Neuronal stem cell (in vitro differentiated cells): ENCODE measurements at regions not wholly inside any gene's neighbourhood (a gene's known extent, or its start where the extent isn't known, plus 50 kb on each side); places are given as distances from the start of the nearest gene placed in this dataset.
A peak's percentile ranks its signal among the peaks of the same experiment; 100 is the strongest.

ENCODE experiments used
- DNase-seq: peaks from one replicate; pipeline ENCODE4 v3.0.0-alpha.2; 2013; ENCODE audit warnings: low spot score
- H2AFZ ChIP-seq: one replicate; pipeline ENCODE4 v1.6.1; 2013; ENCODE audit warnings: mild to moderate bottlenecking, low read length, inconsistent platforms
- H2AK5ac ChIP-seq: 2 replicates; pipeline ENCODE4 v1.6.1; 2013; ENCODE audit warnings: low read depth, mild to moderate bottlenecking, inconsistent platforms, low read length, moderate library complexity, mixed read lengths
- H2BK120ac ChIP-seq: 2 replicates; pipeline ENCODE4 v1.6.1; 2013; ENCODE audit warnings: low read depth, mild to moderate bottlenecking, inconsistent platforms, low read length, moderate library complexity, mixed read lengths
- H2BK12ac ChIP-seq: one replicate; pipeline ENCODE4 v1.6.1; 2013; ENCODE audit warnings: low read length, inconsistent platforms
- H2BK15ac ChIP-seq: 2 replicates; pipeline ENCODE4 v1.6.1; 2013; ENCODE audit warnings: mild to moderate bottlenecking, low read length, inconsistent platforms, mixed read lengths
- H2BK5ac ChIP-seq: one replicate; pipeline ENCODE4 v1.6.1; 2013; ENCODE audit warnings: inconsistent platforms, mild to moderate bottlenecking, low read length, moderate library complexity
- H3K14ac ChIP-seq: one replicate; pipeline ENCODE4 v1.6.1; 2013; ENCODE audit warnings: low read length, inconsistent platforms
- H3K18ac ChIP-seq: 2 replicates; pipeline ENCODE4 v1.6.1; 2013; ENCODE audit warnings: low read length, inconsistent platforms
- H3K23ac ChIP-seq: 2 replicates; pipeline ENCODE4 v1.6.1; 2013; ENCODE audit warnings: low read depth, mild to moderate bottlenecking, mixed read lengths, low read length, inconsistent platforms; ENCODE audit not compliant: poor library complexity
- H3K27ac ChIP-seq: replicated peaks from 3 replicates; pipeline ENCODE4 v1.5.1; 2013; ENCODE audit warnings: low read length, inconsistent platforms
- H3K27me3 ChIP-seq, 3 experiments: 2 replicates each; pipeline ENCODE4 v1.6.1; 2013; ENCODE audit warnings: low read length in 3 of 3, mild to moderate bottlenecking in 2 of 3, inconsistent platforms in 1 of 3, low read depth in 1 of 3, mixed read lengths in 1 of 3, moderate library complexity in 1 of 3; ENCODE audit not compliant: control insufficient read depth in 3 of 3, insufficient read depth in 3 of 3
- H3K36me3 ChIP-seq, 2 donors: replicated peaks in 1 of 2; 2 replicates each; pipeline ENCODE4 v1.6.1; 2013; ENCODE audit warnings: low read length in 2 of 2; ENCODE audit not compliant: control insufficient read depth in 2 of 2, insufficient read depth in 2 of 2
- H3K4ac ChIP-seq: 2 replicates; pipeline ENCODE4 v1.6.1; 2013; ENCODE audit warnings: inconsistent platforms, mild to moderate bottlenecking, low read length, moderate library complexity
- H3K4me1 ChIP-seq, 2 donors: 1 replicate in 1 of 2; 2 replicates in 1 of 2; pipeline ENCODE4 v1.6.1; 2013; ENCODE audit warnings: low read length in 2 of 2, low read depth in 1 of 2; ENCODE audit not compliant: control insufficient read depth in 2 of 2, insufficient read depth in 1 of 2
- H3K4me2 ChIP-seq: one replicate; pipeline ENCODE4 v1.6.1; 2013; ENCODE audit warnings: mild to moderate bottlenecking, low read length, inconsistent platforms; ENCODE audit not compliant: insufficient read depth, poor library complexity, severe bottlenecking
- H3K4me3 ChIP-seq, 2 donors: 2 replicates each; pipeline ENCODE4 v1.5.1; 2013; ENCODE audit warnings: low read length in 2 of 2, mild to moderate bottlenecking in 2 of 2, inconsistent platforms in 1 of 2, moderate library complexity in 1 of 2
- H3K79me1 ChIP-seq: one replicate; pipeline ENCODE4 v1.6.1; 2013; ENCODE audit warnings: low read depth, mild to moderate bottlenecking, inconsistent platforms, low read length, moderate library complexity
- H3K9ac ChIP-seq: one replicate; pipeline ENCODE4 v1.6.1; 2013; ENCODE audit warnings: mild to moderate bottlenecking, low read depth, low read length, inconsistent platforms; ENCODE audit not compliant: poor library complexity
- H3K9me3 ChIP-seq, 2 donors: replicated peaks in 1 of 2; 2 replicates each; pipeline versions ENCODE3 to v1.6.1; 2013; ENCODE audit warnings: low read length in 2 of 2, mild to moderate bottlenecking in 2 of 2, inconsistent platforms in 1 of 2, low read depth in 1 of 2, mixed read lengths in 1 of 2, moderate library complexity in 1 of 2; ENCODE audit not compliant: control insufficient read depth in 2 of 2, insufficient read depth in 1 of 2
- H4K8ac ChIP-seq: one replicate; pipeline ENCODE4 v1.6.1; 2013; ENCODE audit warnings: low read depth, mild to moderate bottlenecking, inconsistent platforms, low read length, moderate library complexity
- H4K91ac ChIP-seq: one replicate; pipeline ENCODE4 v1.6.1; 2013; ENCODE audit warnings: low read length, low read depth, mild to moderate bottlenecking, inconsistent platforms; ENCODE audit not compliant: poor library complexity
- WGBS, 2 donors: extraction: QIAGEN DNeasy Blood & Tissue Kit; methylation state at CpG; one replicate each; pipeline ENCODE4 v1.1.7; 2013; ENCODE audit warnings: missing lambda C conversion rate in 2 of 2, mixed read lengths in 1 of 2; ENCODE audit not compliant: insufficient read length in 2 of 2, insufficient replicate concordance in 1 of 2; ENCODE audit errors: extremely low coverage in 2 of 2; 5-methylcytosine and 5-hydroxymethylcytosine counted together

DNA sequence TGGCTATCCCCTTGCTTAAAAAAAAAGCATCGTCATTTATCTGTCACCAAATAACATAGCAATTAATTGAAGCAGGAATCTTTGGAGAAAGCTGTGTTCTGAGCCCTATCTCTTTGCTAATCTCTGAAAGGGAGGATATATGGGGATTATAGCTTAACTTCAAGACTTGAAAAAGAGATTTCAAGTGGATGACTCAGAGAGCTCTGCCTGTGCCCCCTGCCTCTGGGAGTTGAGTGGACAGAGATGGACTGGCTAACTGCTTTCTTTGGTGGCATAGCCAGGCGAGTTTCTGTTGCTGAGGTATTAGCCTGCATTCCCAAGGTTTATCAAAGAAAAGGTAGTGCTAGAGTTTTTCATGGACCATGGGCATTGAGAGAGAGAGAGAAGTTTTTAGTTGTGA is 91.6 kb downstream of the DDIT4L start:
- Histone ChIP-seq H3K36me3 (no peaks in the 10 kb centered on the region), H3K4ac (no peak overlapping the region), H4K91ac (no peak overlapping the region), H3K79me1 (no peaks in the 10 kb centered on the region), H3K4me1 (peaks cover 0 to 9% of the 10 kb centered on the region in 2 donors), H3K23ac (no peak overlapping the region), H2BK12ac (no peak overlapping the region), H3K9me3 (no peaks in the 10 kb centered on the region), H2AK5ac (no peak overlapping the region), H2AFZ (no peak overlapping the region), H2BK15ac (no peak overlapping the region), H3K4me3 (no peak overlapping the region), H3K27me3 (peaks cover 0 to 14% (median 0%) of the 10 kb centered on the region in 3 experiments), H3K14ac (no peak overlapping the region), H2BK5ac (no peak overlapping the region), H3K18ac (no peak overlapping the region), H3K4me2 (no peak overlapping the region), H4K8ac (no peak overlapping the region), H3K9ac (no peak overlapping the region), H2BK120ac (no peak overlapping the region), H3K27ac (no peak overlapping the region)
- no peak for DNase-seq
- no CpG with 5 or more reads among the region's 2 CpGs for WGBS, 2 donors

GRCh38 chr4:100098011-100098545 is 92.2 kb downstream of the DDIT4L start:
- Histone ChIP-seq H4K91ac (no peak overlapping the region), H3K9me3 (no peaks in the 10 kb centered on the region)

DNA sequence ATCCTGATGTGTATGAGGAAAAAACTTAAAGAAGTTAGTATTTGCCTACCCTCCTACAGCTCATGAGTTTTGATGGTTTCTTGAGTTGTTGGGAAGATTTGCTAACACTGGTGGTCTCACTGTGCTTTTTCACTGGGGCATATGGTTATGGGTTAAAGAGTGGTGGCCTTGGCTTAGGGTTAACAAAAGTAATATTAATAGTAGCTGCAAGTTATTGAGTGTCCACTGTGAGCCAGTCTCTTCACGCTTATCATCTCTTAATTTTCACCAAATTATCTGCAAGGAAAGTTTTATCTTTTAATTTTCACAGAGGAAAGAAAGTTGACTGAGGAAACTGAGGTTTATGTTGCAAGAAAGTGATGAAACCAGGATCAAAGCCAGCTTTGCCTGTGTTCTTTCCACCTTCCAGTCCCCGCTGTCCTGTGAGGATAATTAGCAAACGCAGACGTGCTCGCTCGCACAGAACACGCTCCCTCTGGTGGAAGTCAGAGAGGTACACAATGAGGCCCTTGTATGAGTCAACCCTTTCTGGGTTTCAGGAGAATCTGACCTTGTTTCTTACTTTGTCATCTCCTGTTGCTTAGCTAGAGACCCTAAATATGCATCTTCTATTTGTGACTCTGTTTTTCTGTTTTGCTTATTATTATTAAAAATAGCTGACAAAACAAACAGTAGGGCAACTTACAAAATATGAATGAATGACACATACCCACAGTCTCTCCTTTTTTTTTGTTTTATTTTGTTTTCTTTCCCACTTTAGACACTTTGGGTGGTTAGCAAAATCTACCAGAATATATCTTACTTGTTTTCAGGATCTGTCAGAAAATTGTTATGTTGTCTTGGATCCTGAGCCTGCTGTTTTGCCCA is 94.3 kb downstream of the DDIT4L start:
- Histone ChIP-seq H3K27me3 (peaks cover 0 to 14% (median 0%) of the 10 kb centered on the region in 3 experiments), H2BK15ac (no peak overlapping the region), H3K4me1 (peaks cover 0 to 8% of the 10 kb centered on the region in 2 donors), H3K36me3 (no peaks in the 10 kb centered on the region), H3K14ac (no peak overlapping the region), H3K18ac (no peak overlapping the region), H2AFZ (peak overlapping the region; percentile 16), H3K4me3 (no peak overlapping the region), H3K4me2 (no peak overlapping the region), H3K9ac (no peak overlapping the region), H3K9me3 (no peaks in the 10 kb centered on the region), H2BK5ac (no peak overlapping the region), H3K27ac (no peak overlapping the region), H2AK5ac (no peak overlapping the region), H3K23ac (no peak overlapping the region), H3K79me1 (no peaks in the 10 kb centered on the region), H3K4ac (no peak overlapping the region), H2BK120ac (no peak overlapping the region), H4K91ac (no peak overlapping the region), H2BK12ac (no peak overlapping the region), H4K8ac (no peak overlapping the region)
- no CpG with 5 or more reads among the region's 7 CpGs for WGBS, 2 donors
- peak; percentile 31 for DNase-seq

More at GRCh38 chr4:100098011-100098545, 92.2 kb downstream of the DDIT4L start:
- Histone ChIP-seq H3K27me3 (peaks cover 0 to 14% (median 0%) of the 10 kb centered on the region in 3 experiments), H3K27ac (no peak overlapping the region), H3K4me1 (peaks cover 0 to 10% of the 10 kb centered on the region in 2 donors), H2BK12ac (no peak overlapping the region), H3K9ac (no peak overlapping the region), H3K4me3 (no peak overlapping the region), H3K23ac (no peak overlapping the region), H3K4ac (no peak overlapping the region), H3K79me1 (no peaks in the 10 kb centered on the region), H3K14ac (no peak overlapping the region), H2AK5ac (no peak overlapping the region), H2BK5ac (no peak overlapping the region), H2BK120ac (no peak overlapping the region), H3K18ac (peak overlapping the region; percentile 91), H2BK15ac (no peak overlapping the region), H2AFZ (no peak overlapping the region), H3K36me3 (no peaks in the 10 kb centered on the region), H4K8ac (no peak overlapping the region), H3K4me2 (no peak overlapping the region)
- WGBS, 2 donors: no CpG with 5 or more reads among the region's 7 CpGs
- no peak for DNase-seq

- H3K18ac ChIP-seq: no peak overlapping the region
- H3K4me3 ChIP-seq: no peak overlapping the region
- no peak overlapping the region for H4K91ac ChIP-seq
- H3K27me3 ChIP-seq: peaks cover 0 to 14% (median 0%) of the 10 kb centered on the region in 3 experiments
- H3K27ac ChIP-seq: no peak overlapping the region
- no peak overlapping the region for H2BK12ac ChIP-seq
- H4K8ac ChIP-seq: no peak overlapping the region
- no peak overlapping the region for H2AK5ac ChIP-seq
- H3K23ac ChIP-seq: no peak overlapping the region
- H3K79me1 ChIP-seq: no peaks in the 10 kb centered on the region
- no peaks in the 10 kb centered on the region for H3K36me3 ChIP-seq
- peaks cover 0 to 2% of the 10 kb centered on the region in 2 donors for H3K4me1 ChIP-seq
- H2BK5ac ChIP-seq: no peak overlapping the region
- H3K9ac ChIP-seq: no peak overlapping the region
- WGBS, 2 donors: no CpG with 5 or more reads among the region's 8 CpGs
- no peak overlapping the region for H3K4ac ChIP-seq
- no peak overlapping the region for H3K14ac ChIP-seq
- H2AFZ ChIP-seq: peak overlapping the region; percentile 2
- no peak overlapping the region for H3K4me2 ChIP-seq
- H2BK15ac ChIP-seq: no peak overlapping the region
- H2BK120ac ChIP-seq: no peak overlapping the region
- DNase-seq: peak; percentile 79
- no peaks in the 10 kb centered on the region for H3K9me3 ChIP-seq
Measured at GRCh38 chr4:100093091-100093866, 97.0 kb downstream of the DDIT4L start.
